Smooth muscle cell (in vitro differentiated cells): ENCODE measurements at regions not wholly inside any gene's neighbourhood (a gene's known extent, or its start where the extent isn't known, plus 50 kb on each side); places are given as distances from the start of the nearest gene placed in this dataset.

ENCODE experiments used
- DNase-seq: peaks from one replicate; lab custom pipeline; 2025; ENCODE audit not compliant: unreplicated experiment; lab: John Stamatoyannopoulos, UW
- H2AFZ ChIP-seq: fragments of 200-600 bp; sonication (generic); 2 replicates; pipeline ENCODE4 v1.6.0; 2016; ENCODE audit warnings: antibody characterized with exemption, low read depth, mild to moderate bottlenecking
- H3F3A ChIP-seq: fragments of 200-600 bp; sonication (generic); 2 replicates; pipeline ENCODE4 v1.6.0; 2017; ENCODE audit warnings: antibody characterized with exemption, low read depth
- H3K27ac ChIP-seq: fragments of 200-600 bp; sonication (generic); 2 replicates; pipeline ENCODE4 v1.5.1; 2016; ENCODE audit warnings: low read depth, mild to moderate bottlenecking
- H3K27me3 ChIP-seq: fragments of 200-600 bp; sonication (generic); 2 replicates; pipeline ENCODE4 v1.6.1; 2016; ENCODE audit warnings: low read depth, mild to moderate bottlenecking
- H3K36me3 ChIP-seq: fragments of 200-600 bp; sonication (generic); 2 replicates; pipeline ENCODE4 v1.5.1; 2016; ENCODE audit warnings: low read depth
- H3K4me1 ChIP-seq: fragments of 200-600 bp; sonication (generic); 2 replicates; pipeline ENCODE4 v1.5.1; 2016; ENCODE audit warnings: low read depth
- H3K4me2 ChIP-seq: fragments of 200-600 bp; sonication (generic); 2 replicates; pipeline ENCODE4 v1.6.0; 2016; ENCODE audit warnings: mild to moderate bottlenecking
- H3K4me3 ChIP-seq: fragments of 200-600 bp; sonication (generic); 2 replicates; pipeline ENCODE4 v1.5.1; 2016; ENCODE audit warnings: mild to moderate bottlenecking
- H3K79me2 ChIP-seq: fragments of 200-600 bp; sonication (generic); 2 replicates; pipeline ENCODE4 v1.6.0; 2016; ENCODE audit warnings: low read depth, mild to moderate bottlenecking
- H3K9ac ChIP-seq: fragments of 200-600 bp; sonication (generic); 2 replicates; pipeline ENCODE4 v1.6.0; 2016; ENCODE audit warnings: low read depth
- H3K9me3 ChIP-seq: fragments of 200-600 bp; sonication (generic); replicated peaks from 2 replicates; pipeline ENCODE4 v1.5.1; 2016; ENCODE audit warnings: low read depth
- H4K20me1 ChIP-seq: fragments of 200-600 bp; sonication (generic); 2 replicates; pipeline ENCODE4 v1.6.0; 2016; ENCODE audit warnings: low read depth
- WGBS: methylation state at CpG from one replicate; pipeline ENCODE4 v1.1.7; 2016; ENCODE audit warnings: low lambda C conversion rate; 5-methylcytosine and 5-hydroxymethylcytosine counted together
- TF ChIP-seq, protein P1 (sequence below): fragments of 200-600 bp; sonication (generic); IDR thresholded peaks from 2 replicates; pipeline ENCODE4 v1.5.1; 2017; ENCODE audit warnings: borderline replicate concordance, mild to moderate bottlenecking, antibody characterized with exemption; ENCODE audit not compliant: insufficient read depth, poor library complexity, severe bottlenecking

DNA sequence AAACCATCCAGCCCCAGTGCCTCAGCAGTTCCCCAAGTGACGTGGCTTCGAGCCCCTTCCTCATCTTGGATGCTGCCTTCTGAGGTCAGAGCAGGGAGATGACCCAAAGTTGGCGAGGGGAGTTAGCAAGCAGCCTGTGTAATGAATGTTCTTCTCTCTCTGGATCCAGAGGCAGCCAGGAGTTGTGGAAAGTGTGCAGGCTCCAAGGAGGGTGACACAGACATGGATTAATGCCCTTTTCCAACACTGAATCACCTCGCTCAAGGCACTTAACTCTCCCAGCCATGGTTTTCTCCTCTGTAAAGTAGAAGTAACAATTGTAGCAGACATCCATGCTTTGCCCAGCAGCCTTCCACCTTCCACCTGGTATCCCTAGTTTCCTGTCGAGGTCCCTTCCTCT is 64.6 kb upstream of the HAND1 start:
- no peak for DNase-seq
- H3K79me2 ChIP-seq = no peaks in the 10 kb centered on the region
- no peaks in the 10 kb centered on the region for H3K9me3 ChIP-seq
- no peaks in the 10 kb centered on the region for H3K27me3 ChIP-seq
- H3K9ac ChIP-seq = peak overlapping the region; percentile 88
- TF ChIP-seq, protein P1, sequence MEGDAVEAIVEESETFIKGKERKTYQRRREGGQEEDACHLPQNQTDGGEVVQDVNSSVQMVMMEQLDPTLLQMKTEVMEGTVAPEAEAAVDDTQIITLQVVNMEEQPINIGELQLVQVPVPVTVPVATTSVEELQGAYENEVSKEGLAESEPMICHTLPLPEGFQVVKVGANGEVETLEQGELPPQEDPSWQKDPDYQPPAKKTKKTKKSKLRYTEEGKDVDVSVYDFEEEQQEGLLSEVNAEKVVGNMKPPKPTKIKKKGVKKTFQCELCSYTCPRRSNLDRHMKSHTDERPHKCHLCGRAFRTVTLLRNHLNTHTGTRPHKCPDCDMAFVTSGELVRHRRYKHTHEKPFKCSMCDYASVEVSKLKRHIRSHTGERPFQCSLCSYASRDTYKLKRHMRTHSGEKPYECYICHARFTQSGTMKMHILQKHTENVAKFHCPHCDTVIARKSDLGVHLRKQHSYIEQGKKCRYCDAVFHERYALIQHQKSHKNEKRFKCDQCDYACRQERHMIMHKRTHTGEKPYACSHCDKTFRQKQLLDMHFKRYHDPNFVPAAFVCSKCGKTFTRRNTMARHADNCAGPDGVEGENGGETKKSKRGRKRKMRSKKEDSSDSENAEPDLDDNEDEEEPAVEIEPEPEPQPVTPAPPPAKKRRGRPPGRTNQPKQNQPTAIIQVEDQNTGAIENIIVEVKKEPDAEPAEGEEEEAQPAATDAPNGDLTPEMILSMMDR = no peak
- peaks cover 24% of the 10 kb centered on the region for H3K4me1 ChIP-seq
- no peak overlapping the region for H2AFZ ChIP-seq
- H4K20me1 ChIP-seq = no peaks in the 10 kb centered on the region
- no peak overlapping the region for H3K4me3 ChIP-seq
- H3K27ac ChIP-seq = peak overlapping the region; percentile 98
- H3K4me2 ChIP-seq = peak overlapping the region; percentile 82
- no peaks in the 10 kb centered on the region for H3K36me3 ChIP-seq
- H3F3A ChIP-seq = peaks cover 3% of the 10 kb centered on the region
- 65% methylated on average over 5 of the region's 5 CpGs for WGBS

DNA sequence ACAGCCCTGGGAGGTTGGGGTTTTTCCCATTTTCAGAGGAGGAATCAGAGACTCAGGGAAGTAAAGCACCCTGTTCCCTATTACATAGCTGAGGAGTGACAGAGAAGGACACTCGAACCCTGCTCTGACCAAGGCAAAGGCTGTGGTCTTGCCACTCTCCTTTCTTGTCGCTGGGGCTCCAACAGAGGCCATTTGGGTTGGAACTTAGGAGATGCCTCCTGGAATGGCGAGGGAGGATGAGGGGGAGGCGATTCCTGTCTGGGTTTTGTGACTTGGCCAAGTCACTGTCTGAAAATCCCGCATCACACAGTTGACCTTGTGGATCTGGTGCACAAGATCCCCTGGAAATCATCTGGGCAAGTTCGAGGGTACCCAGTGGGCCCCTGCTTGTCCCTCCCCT is 64.0 kb upstream of the HAND1 start:
- Histone ChIP-seq H4K20me1 (no peaks in the 10 kb centered on the region), H3K79me2 (no peaks in the 10 kb centered on the region), H3K36me3 (no peaks in the 10 kb centered on the region), H3K9me3 (no peaks in the 10 kb centered on the region), H3K9ac (peak overlapping the region; percentile 88), H3K4me2 (peak overlapping the region; percentile 82), H3K27ac (peak overlapping the region; percentile 98), H3K4me3 (no peak overlapping the region), H3F3A (peaks cover 3% of the 10 kb centered on the region), H3K4me1 (peaks cover 24% of the 10 kb centered on the region), H2AFZ (no peak overlapping the region), H3K27me3 (no peaks in the 10 kb centered on the region)
- WGBS = 30% methylated on average over 6 of the region's 6 CpGs
- TF ChIP-seq, protein P1 = no peak
- DNase-seq = no peak

DNA sequence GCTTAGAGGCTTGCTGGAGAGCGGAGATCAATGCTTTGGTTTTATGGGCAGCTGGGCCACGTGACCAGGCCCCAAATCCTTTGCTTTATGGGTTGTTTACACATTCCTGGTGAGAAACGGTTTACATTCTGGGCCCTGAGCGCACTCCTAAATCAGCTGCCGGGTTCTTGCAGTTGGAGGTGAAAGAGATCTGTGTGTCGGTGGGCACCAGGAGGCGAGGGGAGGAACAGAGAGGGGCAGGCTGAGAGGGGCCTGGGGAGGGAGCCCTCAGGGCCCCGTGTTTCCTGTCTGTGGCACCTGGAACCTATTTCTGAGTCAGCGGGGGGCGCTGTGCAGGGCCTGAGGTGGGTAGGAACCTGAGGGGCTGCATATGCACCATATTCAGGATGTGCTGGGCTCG is 63.5 kb upstream of the HAND1 start:
- H3K9ac ChIP-seq = peak overlapping the region; percentile 88
- 19% methylated on average over 8 of the region's 11 CpGs for WGBS
- no peaks in the 10 kb centered on the region for H3K9me3 ChIP-seq
- no peaks in the 10 kb centered on the region for H4K20me1 ChIP-seq
- H3K36me3 ChIP-seq = no peaks in the 10 kb centered on the region
- peaks cover 3% of the 10 kb centered on the region for H3F3A ChIP-seq
- no peak for DNase-seq
- peak overlapping the region; percentile 98 for H3K27ac ChIP-seq
- no peaks in the 10 kb centered on the region for H3K27me3 ChIP-seq
- H2AFZ ChIP-seq = no peak overlapping the region
- no peak overlapping the region for H3K4me3 ChIP-seq
- peaks cover 24% of the 10 kb centered on the region for H3K4me1 ChIP-seq
- TF ChIP-seq, protein P1 = no peak
- H3K79me2 ChIP-seq = no peaks in the 10 kb centered on the region
- peak overlapping the region; percentile 82 for H3K4me2 ChIP-seq

DNA sequence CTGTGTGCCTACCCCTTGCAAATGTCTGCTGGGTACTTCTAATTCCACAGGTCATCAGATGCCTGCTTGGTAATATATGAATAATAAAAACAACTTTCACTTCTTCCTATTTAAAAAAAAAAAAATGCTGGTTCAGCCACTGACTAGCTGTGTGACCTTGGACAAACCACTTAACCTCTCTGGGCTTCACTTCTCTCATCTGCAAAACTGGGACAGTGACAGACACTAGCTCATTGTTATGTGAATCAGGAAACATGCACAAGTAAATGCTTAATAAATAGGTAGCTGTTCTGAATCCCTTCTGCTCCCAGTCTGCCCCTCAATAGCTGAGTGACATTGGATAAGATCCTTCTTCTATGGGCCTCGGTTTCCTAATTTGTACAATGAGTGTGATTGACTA is 62.6 kb upstream of the HAND1 start:
- no peaks in the 10 kb centered on the region for H3K79me2 ChIP-seq
- H3K4me2 ChIP-seq = no peak overlapping the region
- TF ChIP-seq, protein P1 = no peak
- no peaks in the 10 kb centered on the region for H4K20me1 ChIP-seq
- peaks cover 24% of the 10 kb centered on the region for H3K4me1 ChIP-seq
- H3K4me3 ChIP-seq = no peak overlapping the region
- H2AFZ ChIP-seq = no peak overlapping the region
- no peaks in the 10 kb centered on the region for H3K27me3 ChIP-seq
- no peak for DNase-seq
- H3K9me3 ChIP-seq = no peaks in the 10 kb centered on the region
- WGBS = 97% methylated on average over 1 of the region's 1 CpG
- peaks cover 3% of the 10 kb centered on the region for H3F3A ChIP-seq
- H3K9ac ChIP-seq = no peak overlapping the region
- no peak overlapping the region for H3K27ac ChIP-seq
- no peaks in the 10 kb centered on the region for H3K36me3 ChIP-seq
